GM10248 (cell line): ENCODE measurements at regions not wholly inside any gene's neighbourhood (a gene's known extent, or its start where the extent isn't known, plus 50 kb on each side); places are given as distances from the start of the nearest gene placed in this dataset.

Experiments used
- CTCF ChIA-PET: fragments of 300-600 bp; sonication (Branson Sonifier 250); formaldehyde crosslinking; extraction: SDS; loops from one replicate; lab custom pipeline; 2021; ENCODE audit warnings: antibody characterized with exemption; lab: Yijun Ruan, JAX
- POLR2A ChIA-PET: fragments of 350-650 bp; sonication (Branson Sonifier 250); formaldehyde crosslinking; extraction: SDS; loops from one replicate; lab custom pipeline; 2020; ENCODE audit warnings: antibody characterized with exemption; lab: Yijun Ruan, JAX
- DNase-seq: peaks from one replicate; pipeline ENCODE4 v3.0.0; 2012; ENCODE audit errors: extremely low spot score
- CTCF ChIP-seq: IDR thresholded peaks from 2 replicates; pipeline ENCODE4 v1.5.1; 2012; ENCODE audit warnings: mild to moderate bottlenecking, low read depth; ENCODE audit errors: extremely low read depth, missing control alignments, control extremely low read depth

- ChIA-PET CTCF (interaction anchor here (1.7 kb wide), 1 partner anchor 10 kb away, joined by 3 read pairs; no protein-coding TSS in a partner anchor), POLR2A (no interaction called here)
- DNase-seq: no peak
Measured at GRCh38 chr16:85451641-85452363, 161.3 kb upstream of the GSE1 start.

GRCh38 chr16:85452364-85453193 is 160.5 kb upstream of the GSE1 start:
- ChIA-PET POLR2A (no interaction called here), CTCF (interaction anchor here (1.0 kb wide), 1 partner anchor 164 kb away, joined by 3 read pairs; no protein-coding TSS in a partner anchor)
- no peak for TF ChIP-seq CTCF
- DNase-seq: no peak

More at GRCh38 chr16:85451641-85452363, 161.3 kb upstream of the GSE1 start:
- TF ChIP-seq CTCF: no peak

- ChIA-PET CTCF (interaction anchor here (1.0 kb wide), 1 partner anchor 163 kb away, joined by 3 read pairs; no protein-coding TSS in a partner anchor), POLR2A (no interaction called here)
- TF ChIP-seq CTCF: no peak
- no peak for DNase-seq
Measured at GRCh38 chr16:85453194-85453678, 159.9 kb upstream of the GSE1 start.

- TF ChIP-seq CTCF: no peak
- CTCF ChIA-PET: interaction anchor here (1.0 kb wide), 1 partner anchor 163 kb away, joined by 3 read pairs; no protein-coding TSS in a partner anchor
- POLR2A ChIA-PET: no interaction called here
- no peak for DNase-seq
Measured at GRCh38 chr16:85453703-85454102, 159.4 kb upstream of the GSE1 start.

- ChIA-PET CTCF (interaction anchor here (0.7 to 1.0 kb wide), 3 partner anchors 8 to 26 kb away, joined by 3 to 4 read pairs (median 3); no protein-coding TSS in a partner anchor), POLR2A (no interaction called here)
- no peak for DNase-seq
- TF ChIP-seq CTCF: peak; percentile 23
Measured at GRCh38 chr16:85454171-85454872, 158.8 kb upstream of the GSE1 start.
